Adrenal gland (tissue), 5 donors: ENCODE measurements at regions not wholly inside any gene's neighbourhood (a gene's known extent, or its start where the extent isn't known, plus 50 kb on each side); places are given as distances from the start of the nearest gene placed in this dataset.

ENCODE experiments used
- POLR2A ChIP-seq, 2 donors: fragments of 450-650 bp; IDR thresholded peaks; one replicate each; pipeline ENCODE4 v1.6.1; 2017; ENCODE audit warnings: antibody characterized with exemption in 2 of 2, mild to moderate bottlenecking in 2 of 2, moderate library complexity in 1 of 2
- TF ChIP-seq, protein P1 (sequence below), 6 experiments: fragments of 450-650 bp in 4 of 6; fragments of 200-600 bp in 2 of 6; sonication (generic) in 1 of 6; IDR thresholded peaks; 1 replicate in 5 of 6; 2 replicates in 1 of 6; pipeline versions ENCODE4 v1.5.1 to v1.8.0; 2016 to 2021; ENCODE audit warnings: antibody characterized with exemption in 6 of 6, mild to moderate bottlenecking in 2 of 6, moderate library complexity in 1 of 6
- donor health status: DM: no; HTN: no; CAD: no.

DNA sequence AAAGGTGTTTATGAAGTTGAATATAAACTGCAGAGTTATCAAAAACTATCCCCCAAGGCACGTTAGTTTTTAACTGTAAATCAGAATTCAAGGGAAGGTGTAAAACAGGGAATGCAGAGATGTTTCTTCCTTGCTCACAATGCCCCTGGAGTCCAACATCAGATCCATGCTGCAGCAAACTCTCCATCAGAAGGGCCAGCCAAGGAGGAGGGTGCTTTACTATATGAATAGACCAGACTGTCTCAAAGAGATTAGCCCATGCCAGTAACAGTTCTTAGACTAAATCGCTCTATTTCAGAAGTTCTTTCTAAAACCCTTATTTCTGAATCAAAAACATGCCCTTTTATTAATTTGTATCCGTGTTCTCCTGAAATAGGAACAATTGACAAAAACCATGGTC is 362.8 kb upstream of the RPS23 start:
- TF ChIP-seq, protein P1, sequence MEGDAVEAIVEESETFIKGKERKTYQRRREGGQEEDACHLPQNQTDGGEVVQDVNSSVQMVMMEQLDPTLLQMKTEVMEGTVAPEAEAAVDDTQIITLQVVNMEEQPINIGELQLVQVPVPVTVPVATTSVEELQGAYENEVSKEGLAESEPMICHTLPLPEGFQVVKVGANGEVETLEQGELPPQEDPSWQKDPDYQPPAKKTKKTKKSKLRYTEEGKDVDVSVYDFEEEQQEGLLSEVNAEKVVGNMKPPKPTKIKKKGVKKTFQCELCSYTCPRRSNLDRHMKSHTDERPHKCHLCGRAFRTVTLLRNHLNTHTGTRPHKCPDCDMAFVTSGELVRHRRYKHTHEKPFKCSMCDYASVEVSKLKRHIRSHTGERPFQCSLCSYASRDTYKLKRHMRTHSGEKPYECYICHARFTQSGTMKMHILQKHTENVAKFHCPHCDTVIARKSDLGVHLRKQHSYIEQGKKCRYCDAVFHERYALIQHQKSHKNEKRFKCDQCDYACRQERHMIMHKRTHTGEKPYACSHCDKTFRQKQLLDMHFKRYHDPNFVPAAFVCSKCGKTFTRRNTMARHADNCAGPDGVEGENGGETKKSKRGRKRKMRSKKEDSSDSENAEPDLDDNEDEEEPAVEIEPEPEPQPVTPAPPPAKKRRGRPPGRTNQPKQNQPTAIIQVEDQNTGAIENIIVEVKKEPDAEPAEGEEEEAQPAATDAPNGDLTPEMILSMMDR (IDR thresholded peaks at IDR 0.05), result no peak
- TF ChIP-seq POLR2A (IDR thresholded peaks at IDR 0.05), result no peak
